Astrocyte (in vitro differentiated cells and primary cell): ENCODE measurements at regions not wholly inside any gene's neighbourhood (a gene's known extent, or its start where the extent isn't known, plus 50 kb on each side); places are given as distances from the start of the nearest gene placed in this dataset.
A peak's percentile ranks its signal among the peaks of the same experiment; 100 is the strongest.

Experiments
- DNase-seq: peaks from one replicate; pipeline ENCODE4 v3.0.0-alpha.2; 2010; ENCODE audit warnings: low read depth
- FAIRE-seq: peaks from 2 replicates; lab custom pipeline; 2011; peaks lifted over from hg19 to GRCh38; lab: Jason Lieb, UNC
- H2AFZ ChIP-seq: 2 replicates; pipeline ENCODE4 v1.6.0; 2012; ENCODE audit warnings: low read depth, low read length, inconsistent platforms
- H3K27ac ChIP-seq: 2 replicates; pipeline ENCODE4 v1.5.1; 2011; ENCODE audit warnings: low read depth, low read length, inconsistent platforms
- H3K27me3 ChIP-seq: 2 replicates; pipeline ENCODE4 v1.6.0; 2011; ENCODE audit warnings: low read length, inconsistent platforms; ENCODE audit not compliant: insufficient read depth
- H3K36me3 ChIP-seq: 2 replicates; pipeline ENCODE4 v1.5.1; 2011; ENCODE audit warnings: low read length, inconsistent platforms; ENCODE audit not compliant: insufficient read depth
- H3K4me1 ChIP-seq: 2 replicates; pipeline ENCODE4 v1.5.1; 2011; ENCODE audit warnings: low read length, inconsistent platforms; ENCODE audit not compliant: insufficient read depth
- H3K4me2 ChIP-seq: 2 replicates; pipeline ENCODE4 v1.6.0; 2012; ENCODE audit warnings: low read length, inconsistent platforms
- H3K4me3 ChIP-seq: 2 replicates; pipeline ENCODE4 v1.5.1; 2011; ENCODE audit warnings: low read depth, mild to moderate bottlenecking, low read length, inconsistent platforms; ENCODE audit not compliant: insufficient read depth
- H3K79me2 ChIP-seq: 2 replicates; pipeline ENCODE4 v1.6.0; 2012; ENCODE audit warnings: mild to moderate bottlenecking, low read length, inconsistent platforms; ENCODE audit not compliant: insufficient read depth
- H3K9ac ChIP-seq: 2 replicates; pipeline ENCODE4 v1.6.0; 2012; ENCODE audit warnings: mild to moderate bottlenecking, low read length, inconsistent platforms
- H3K9me3 ChIP-seq: 2 replicates; pipeline ENCODE4 v1.5.1; 2012; ENCODE audit warnings: low read depth, mild to moderate bottlenecking, low read length, inconsistent platforms; ENCODE audit not compliant: insufficient read depth
- H4K20me1 ChIP-seq: 2 replicates; pipeline ENCODE4 v1.6.0; 2012; ENCODE audit warnings: low read length, inconsistent platforms; ENCODE audit not compliant: insufficient read depth
- H3K27ac Mint-ChIP-seq: one replicate; pipeline ENCODE4 v1.8.0; 2021; ENCODE audit warnings: mild to moderate bottlenecking, mixed read lengths; ENCODE audit not compliant: unreplicated experiment
- H3K27me3 Mint-ChIP-seq: one replicate; pipeline ENCODE4 v1.8.0; 2021; ENCODE audit warnings: low read depth, mixed read lengths; ENCODE audit not compliant: unreplicated experiment
- H3K36me3 Mint-ChIP-seq: one replicate; pipeline ENCODE4 v1.8.0; 2021; ENCODE audit warnings: low read depth, mixed read lengths; ENCODE audit not compliant: unreplicated experiment
- H3K4me1 Mint-ChIP-seq: one replicate; pipeline ENCODE4 v1.8.0; 2021; ENCODE audit warnings: low read depth, mixed read lengths; ENCODE audit not compliant: unreplicated experiment
- H3K4me3 Mint-ChIP-seq: one replicate; pipeline ENCODE4 v1.8.0; 2021; ENCODE audit warnings: mild to moderate bottlenecking, moderate library complexity, mixed read lengths; ENCODE audit not compliant: unreplicated experiment
- H3K9me3 Mint-ChIP-seq: one replicate; pipeline ENCODE4 v1.8.0; 2021; ENCODE audit warnings: mild to moderate bottlenecking, mixed read lengths; ENCODE audit not compliant: unreplicated experiment
- EZH2 ChIP-seq: IDR thresholded peaks from 2 replicates; pipeline ENCODE4 v1.6.1; 2012; ENCODE audit warnings: mild to moderate bottlenecking, low read length, inconsistent platforms; ENCODE audit not compliant: insufficient read depth
- TF ChIP-seq, protein P1 (sequence below): IDR thresholded peaks from 2 replicates; pipeline ENCODE4 v1.5.1; 2011; ENCODE audit warnings: low read depth, mild to moderate bottlenecking, inconsistent platforms, low read length, moderate library complexity; ENCODE audit not compliant: insufficient read depth

- Histone ChIP-seq H3K4me2 (peak overlapping the region; percentile 35), H3K4me3 (no peak overlapping the region), H4K20me1 (no peaks in the 10 kb centered on the region), H3K27me3 (no peaks in the 10 kb centered on the region), H3K79me2 (no peaks in the 10 kb centered on the region), H2AFZ (no peak overlapping the region), H3K36me3 (no peaks in the 10 kb centered on the region), H3K27ac (no peak overlapping the region), H3K9me3 (no peaks in the 10 kb centered on the region), H3K4me1 (peaks cover 22% of the 10 kb centered on the region), H3K9ac (no peak overlapping the region)
- DNase-seq = peak; percentile 76
- no peak overlapping the region for H3K4me3 Mint-ChIP-seq
- peaks cover 25% of the 10 kb centered on the region for H3K4me1 Mint-ChIP-seq
- TF ChIP-seq EZH2 = no peak
- TF ChIP-seq, protein P1, sequence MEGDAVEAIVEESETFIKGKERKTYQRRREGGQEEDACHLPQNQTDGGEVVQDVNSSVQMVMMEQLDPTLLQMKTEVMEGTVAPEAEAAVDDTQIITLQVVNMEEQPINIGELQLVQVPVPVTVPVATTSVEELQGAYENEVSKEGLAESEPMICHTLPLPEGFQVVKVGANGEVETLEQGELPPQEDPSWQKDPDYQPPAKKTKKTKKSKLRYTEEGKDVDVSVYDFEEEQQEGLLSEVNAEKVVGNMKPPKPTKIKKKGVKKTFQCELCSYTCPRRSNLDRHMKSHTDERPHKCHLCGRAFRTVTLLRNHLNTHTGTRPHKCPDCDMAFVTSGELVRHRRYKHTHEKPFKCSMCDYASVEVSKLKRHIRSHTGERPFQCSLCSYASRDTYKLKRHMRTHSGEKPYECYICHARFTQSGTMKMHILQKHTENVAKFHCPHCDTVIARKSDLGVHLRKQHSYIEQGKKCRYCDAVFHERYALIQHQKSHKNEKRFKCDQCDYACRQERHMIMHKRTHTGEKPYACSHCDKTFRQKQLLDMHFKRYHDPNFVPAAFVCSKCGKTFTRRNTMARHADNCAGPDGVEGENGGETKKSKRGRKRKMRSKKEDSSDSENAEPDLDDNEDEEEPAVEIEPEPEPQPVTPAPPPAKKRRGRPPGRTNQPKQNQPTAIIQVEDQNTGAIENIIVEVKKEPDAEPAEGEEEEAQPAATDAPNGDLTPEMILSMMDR = no peak
- no peak for FAIRE-seq
- H3K27me3 Mint-ChIP-seq = peaks cover 2% of the 10 kb centered on the region
- no peaks in the 10 kb centered on the region for H3K9me3 Mint-ChIP-seq
- H3K27ac Mint-ChIP-seq = no peak overlapping the region
- peaks cover 1% of the 10 kb centered on the region for H3K36me3 Mint-ChIP-seq
These were observed 355.7 kb upstream of the NOCT start for GRCh38 chr4:138659812-138660316.

DNA sequence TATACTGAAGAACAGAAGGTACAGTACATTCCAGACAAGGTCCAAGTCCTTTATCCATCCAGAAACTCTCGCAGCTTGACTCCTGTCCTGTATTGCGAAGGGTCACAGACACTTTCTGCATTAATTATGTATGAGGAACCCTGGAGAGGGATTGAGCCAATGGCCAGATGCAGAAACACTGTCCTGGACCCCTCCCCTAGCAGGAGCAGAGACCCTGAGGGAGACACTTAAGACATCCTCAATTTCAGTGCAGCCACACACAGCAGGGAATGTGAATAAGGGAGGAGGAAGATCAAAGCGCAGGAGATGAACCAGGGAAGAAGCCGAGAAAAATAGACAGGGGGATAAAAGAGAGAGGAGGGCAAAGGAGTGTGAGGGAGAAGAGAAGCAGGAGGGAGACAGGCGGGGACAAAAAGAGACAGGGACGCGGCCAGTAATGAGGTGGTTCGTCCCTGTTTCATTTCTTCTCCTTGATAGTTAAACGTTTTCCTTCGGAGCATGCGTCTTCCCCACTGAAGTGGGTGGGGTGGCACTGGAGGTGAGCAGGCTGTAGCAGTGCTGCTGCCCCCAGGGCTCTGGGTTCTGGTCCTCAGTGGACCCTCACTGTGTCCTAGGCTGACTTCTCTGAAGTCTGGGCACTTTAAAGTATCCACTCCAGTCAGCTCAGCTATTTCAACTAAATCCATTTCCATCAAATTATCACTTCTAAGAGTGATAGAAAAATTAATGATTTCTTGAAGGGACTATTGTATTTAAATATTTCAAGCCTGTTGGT lies 356.4 kb upstream of the NOCT start:
- Histone ChIP-seq H3K27me3 (no peaks in the 10 kb centered on the region), H3K4me1 (peaks cover 22% of the 10 kb centered on the region), H3K9ac (no peak overlapping the region), H3K4me2 (peak overlapping the region; percentile 35), H3K36me3 (no peaks in the 10 kb centered on the region), H3K79me2 (no peaks in the 10 kb centered on the region), H3K4me3 (no peak overlapping the region), H3K27ac (no peak overlapping the region), H3K9me3 (no peaks in the 10 kb centered on the region), H2AFZ (peak overlapping the region; percentile 61), H4K20me1 (no peaks in the 10 kb centered on the region)
- Mint-ChIP-seq H3K27ac (peak overlapping the region; percentile 64), H3K36me3 (peaks cover 1% of the 10 kb centered on the region), H3K27me3 (peaks cover 2% of the 10 kb centered on the region), H3K9me3 (no peaks in the 10 kb centered on the region), H3K4me3 (no peak overlapping the region), H3K4me1 (peaks cover 25% of the 10 kb centered on the region)
- no peak for DNase-seq
- no peak for FAIRE-seq
- no peak for TF ChIP-seq EZH2
- TF ChIP-seq, protein P1 = no peak

- Histone ChIP-seq H3K4me1 (peaks cover 19% of the 10 kb centered on the region), H2AFZ (no peak overlapping the region), H3K79me2 (no peaks in the 10 kb centered on the region), H3K4me2 (no peak overlapping the region), H3K4me3 (no peak overlapping the region), H3K36me3 (no peaks in the 10 kb centered on the region), H3K9me3 (no peaks in the 10 kb centered on the region), H3K27ac (no peak overlapping the region), H3K27me3 (no peaks in the 10 kb centered on the region), H3K9ac (no peak overlapping the region), H4K20me1 (no peaks in the 10 kb centered on the region)
- H3K4me1 Mint-ChIP-seq = peaks cover 25% of the 10 kb centered on the region
- DNase-seq (no peak), FAIRE-seq (no peak)
- peaks cover 1% of the 10 kb centered on the region for H3K36me3 Mint-ChIP-seq
- H3K27me3 Mint-ChIP-seq = peaks cover 2% of the 10 kb centered on the region
- H3K27ac Mint-ChIP-seq = no peak overlapping the region
- no peak overlapping the region for H3K4me3 Mint-ChIP-seq
- H3K9me3 Mint-ChIP-seq = no peaks in the 10 kb centered on the region
- TF ChIP-seq EZH2 = no peak
- TF ChIP-seq, protein P1 = no peak
These were observed 357.1 kb upstream of the NOCT start for GRCh38 chr4:138658518-138658917.
